H9 (cell line): ENCODE measurements at regions not wholly inside any gene's neighbourhood (a gene's known extent, or its start where the extent isn't known, plus 50 kb on each side); places are given as distances from the start of the nearest gene placed in this dataset.

Experiments
- DNase-seq: peaks from one replicate; pipeline ENCODE4 v3.0.0-alpha.2; 2017
- H2AFZ ChIP-seq: one replicate; pipeline ENCODE4 v1.6.1; 2013; ENCODE audit warnings: mild to moderate bottlenecking, low read length, control low read depth, moderate library complexity
- H2AK5ac ChIP-seq: 2 replicates; pipeline ENCODE4 v1.6.1; 2013; ENCODE audit warnings: low read length, control low read depth, mixed read lengths; ENCODE audit not compliant: insufficient read length
- H2BK120ac ChIP-seq: one replicate; pipeline ENCODE4 v1.6.1; 2013; ENCODE audit warnings: low read depth, mild to moderate bottlenecking, low read length, control low read depth, inconsistent platforms; ENCODE audit not compliant: poor library complexity, severe bottlenecking
- H2BK12ac ChIP-seq: 2 replicates; pipeline ENCODE4 v1.6.1; 2013; ENCODE audit warnings: low read length, control low read depth, mixed read lengths, low read depth; ENCODE audit not compliant: insufficient read length
- H2BK15ac ChIP-seq: 2 replicates; pipeline ENCODE4 v1.6.1; 2013; ENCODE audit warnings: low read depth, low read length, control low read depth
- H2BK20ac ChIP-seq: one replicate; pipeline ENCODE4 v1.6.1; 2013; ENCODE audit warnings: low read depth, mild to moderate bottlenecking, low read length, control low read depth, inconsistent platforms; ENCODE audit not compliant: poor library complexity, severe bottlenecking
- H2BK5ac ChIP-seq: 2 replicates; pipeline ENCODE4 v1.6.1; 2013; ENCODE audit warnings: low read length, control low read depth, mixed read lengths; ENCODE audit not compliant: insufficient read length
- H3K14ac ChIP-seq: 2 replicates; pipeline ENCODE4 v1.6.1; 2013; ENCODE audit warnings: low read length, control low read depth; ENCODE audit not compliant: insufficient read depth
- H3K18ac ChIP-seq: 2 replicates; pipeline ENCODE4 v1.6.1; 2013; ENCODE audit warnings: low read depth, mild to moderate bottlenecking, mixed read lengths, low read length, control low read depth; ENCODE audit not compliant: insufficient read length
- H3K23ac ChIP-seq: 2 replicates; pipeline ENCODE4 v1.6.1; 2013; ENCODE audit warnings: low read length, control low read depth, mixed read lengths, low read depth; ENCODE audit not compliant: insufficient read length
- H3K23me2 ChIP-seq: 2 replicates; pipeline ENCODE4 v1.6.1; 2013; ENCODE audit warnings: low read depth, mild to moderate bottlenecking, mixed read lengths, low read length, control low read depth; ENCODE audit not compliant: insufficient read length, poor library complexity, severe bottlenecking
- H3K27ac ChIP-seq: 2 replicates; pipeline ENCODE4 v1.5.1; 2013; ENCODE audit warnings: low read length, control low read depth, mixed read lengths, low read depth; ENCODE audit not compliant: insufficient read length
- H3K27me3 ChIP-seq: 2 replicates; pipeline ENCODE4 v1.6.1; 2013; ENCODE audit warnings: low read length, control low read depth, inconsistent platforms; ENCODE audit not compliant: insufficient read depth
- H3K4ac ChIP-seq: 2 replicates; pipeline ENCODE4 v1.6.1; 2013; ENCODE audit warnings: low read depth, mild to moderate bottlenecking, control low read depth, inconsistent platforms, low read length, moderate library complexity
- H3K4me1 ChIP-seq: 2 replicates; pipeline ENCODE4 v1.6.1; 2013; ENCODE audit warnings: low read length, control low read depth, inconsistent platforms; ENCODE audit not compliant: insufficient read depth
- H3K4me2 ChIP-seq: 2 replicates; pipeline ENCODE4 v1.6.1; 2013; ENCODE audit warnings: low read length, control low read depth, mixed read lengths; ENCODE audit not compliant: insufficient read length, insufficient read depth
- H3K56ac ChIP-seq: 2 replicates; pipeline ENCODE4 v1.6.1; 2013; ENCODE audit warnings: low read depth, mild to moderate bottlenecking, mixed read lengths, low read length, control low read depth; ENCODE audit not compliant: insufficient read length
- H3K79me1 ChIP-seq: 2 replicates; pipeline ENCODE4 v1.6.1; 2013; ENCODE audit warnings: low read depth, mild to moderate bottlenecking, moderate library complexity, low read length, control low read depth, inconsistent platforms; ENCODE audit not compliant: insufficient read depth, poor library complexity, severe bottlenecking
- H3K79me2 ChIP-seq: 2 replicates; pipeline ENCODE4 v1.6.1; 2013; ENCODE audit warnings: low read length, control low read depth, inconsistent platforms; ENCODE audit not compliant: insufficient read depth
- H3K9ac ChIP-seq: 2 replicates; pipeline ENCODE4 v1.6.1; 2013; ENCODE audit warnings: low read length, control low read depth, mixed read lengths; ENCODE audit not compliant: insufficient read length; ENCODE audit errors: extremely low read depth
- H3K9me3 ChIP-seq: one replicate; pipeline ENCODE4 v1.6.1; 2013; ENCODE audit warnings: low read depth, low read length, inconsistent platforms; ENCODE audit not compliant: control insufficient read depth
- H3T11ph ChIP-seq: one replicate; pipeline ENCODE4 v1.6.1; 2013; ENCODE audit warnings: mild to moderate bottlenecking, low read length, control low read depth, inconsistent platforms
- H4K20me1 ChIP-seq: one replicate; pipeline ENCODE4 v1.6.1; 2013; ENCODE audit not compliant: control insufficient read depth, insufficient read length, insufficient read depth
- H4K5ac ChIP-seq: 2 replicates; pipeline ENCODE4 v1.6.1; 2013; ENCODE audit warnings: low read depth, mild to moderate bottlenecking, mixed read lengths, low read length, control low read depth; ENCODE audit not compliant: insufficient read length
- H4K8ac ChIP-seq: replicated peaks from 2 replicates; pipeline ENCODE4 v1.6.1; 2013; ENCODE audit warnings: low read length, control low read depth, mixed read lengths, low read depth; ENCODE audit not compliant: insufficient read length
- H4K91ac ChIP-seq: 2 replicates; pipeline ENCODE4 v1.6.1; 2013; ENCODE audit warnings: low read depth, mild to moderate bottlenecking, moderate library complexity, mixed read lengths, low read length, control low read depth; ENCODE audit not compliant: insufficient read length
- H3K27ac Mint-ChIP-seq, 3 experiments: 2 replicates in 2 of 3; 3 replicates in 1 of 3; pipeline ENCODE4 v1.8.0; 2020 to 2021; ENCODE audit warnings: mixed read lengths in 3 of 3, mild to moderate bottlenecking in 1 of 3, moderate library complexity in 1 of 3
- H3K27me3 Mint-ChIP-seq: 2 replicates; pipeline ENCODE4 v1.8.0; 2021; ENCODE audit warnings: low read depth, mild to moderate bottlenecking, moderate library complexity, mixed read lengths
- H3K36me3 Mint-ChIP-seq, 3 experiments: 2 replicates in 2 of 3; 3 replicates in 1 of 3; pipeline ENCODE4 v1.8.0; 2020 to 2021; ENCODE audit warnings: low read depth in 3 of 3, mixed read lengths in 3 of 3; ENCODE audit not compliant: insufficient read depth in 1 of 3
- H3K4me1 Mint-ChIP-seq, 2 experiments: 2 replicates each; pipeline ENCODE4 v1.8.0; 2020; ENCODE audit warnings: mixed read lengths in 2 of 2
- H3K4me3 Mint-ChIP-seq, 2 experiments: 2 replicates in 1 of 2; 3 replicates in 1 of 2; pipeline ENCODE4 v1.8.0; 2020 to 2021; ENCODE audit warnings: mild to moderate bottlenecking in 2 of 2, mixed read lengths in 2 of 2, moderate library complexity in 1 of 2
- H3K9me3 Mint-ChIP-seq, 2 experiments: 2 replicates in 1 of 2; 3 replicates in 1 of 2; pipeline ENCODE4 v1.8.0; 2020; ENCODE audit warnings: mild to moderate bottlenecking in 2 of 2, mixed read lengths in 2 of 2, moderate library complexity in 1 of 2
- CTCF ChIP-seq: fragments of 200-600 bp; sonication (generic); conservative IDR thresholded peaks from 3 replicates; pipeline ENCODE4 v1.8.0; 2021; ENCODE audit warnings: antibody characterized with exemption, mild to moderate bottlenecking
- WGBS: extraction: QIAGEN DNeasy Blood & Tissue Kit; methylation state at CpG from one replicate; pipeline ENCODE4 v1.1.7; 2013; ENCODE audit warnings: missing lambda C conversion rate, low lambda C conversion rate, mixed read lengths; ENCODE audit not compliant: insufficient read length; ENCODE audit errors: extremely low coverage; 5-methylcytosine and 5-hydroxymethylcytosine counted together

GRCh38 chr6:122877302-122877701 lies 88.2 kb downstream of the SMPDL3A start:
- Histone ChIP-seq H3K18ac (no peak overlapping the region), H2AK5ac (no peak overlapping the region), H4K5ac (no peak overlapping the region), H4K8ac (no peak overlapping the region), H2BK120ac (no peak overlapping the region), H3K27ac (no peak overlapping the region), H3K14ac (no peak overlapping the region), H3T11ph (no peak overlapping the region), H3K23me2 (no peaks in the 10 kb centered on the region), H3K23ac (no peak overlapping the region), H3K79me1 (no peaks in the 10 kb centered on the region), H2BK15ac (no peak overlapping the region), H3K79me2 (no peaks in the 10 kb centered on the region), H2BK20ac (no peak overlapping the region), H2AFZ (no peak overlapping the region), H2BK5ac (no peak overlapping the region), H3K9me3 (no peaks in the 10 kb centered on the region), H3K4ac (no peak overlapping the region), H3K4me1 (no peaks in the 10 kb centered on the region), H4K91ac (no peak overlapping the region), H3K9ac (no peak overlapping the region), H4K20me1 (no peaks in the 10 kb centered on the region), H3K27me3 (no peaks in the 10 kb centered on the region), H2BK12ac (no peak overlapping the region), H3K4me2 (no peak overlapping the region), H3K56ac (no peak overlapping the region)
- Mint-ChIP-seq H3K27ac (no peak overlapping the region), H3K27me3 (no peaks in the 10 kb centered on the region; the same call in 1 of the 2 replicates), H3K9me3 (peaks cover 2 to 6% of the 10 kb centered on the region in 2 experiments; a peak in 2 of 5 replicates), H3K4me3 (no peak overlapping the region), H3K4me1 (peaks cover 3 to 5% of the 10 kb centered on the region in 2 experiments; a peak in 3 of 4 replicates), H3K36me3 (peaks cover 0 to 2% (median 0%) of the 10 kb centered on the region in 3 experiments; a peak in 1 of 7 replicates)
- no CpG with 5 or more reads among the region's 3 CpGs for WGBS
- DNase-seq, result no peak
- no peak for TF ChIP-seq CTCF
